Non-pigmented ciliary epithelial cell (primary cell): ENCODE measurements at regions not wholly inside any gene's neighbourhood (a gene's known extent, or its start where the extent isn't known, plus 50 kb on each side); places are given as distances from the start of the nearest gene placed in this dataset.
A peak's percentile ranks its signal among the peaks of the same experiment; 100 is the strongest.
"Not testable (repeated sequence)": the region's sequence is repeated elsewhere in the genome, so short reads cannot be mapped to it uniquely, and the experiment has no call there.

Source experiments
- DNase-seq: peaks from one replicate; pipeline ENCODE4 v3.0.0-alpha.2; 2010; ENCODE audit warnings: low read depth

- no peak for DNase-seq
Observed at GRCh38 chr11:121901886-121902285, 214.1 kb downstream of the BLID start.

- not testable (repeated sequence) for DNase-seq
Observed at GRCh38 chr11:121901417-121901816, 214.6 kb downstream of the BLID start.

GRCh38 chr11:121899520-121899919 is 216.5 kb downstream of the BLID start:
- no peak for DNase-seq

DNA sequence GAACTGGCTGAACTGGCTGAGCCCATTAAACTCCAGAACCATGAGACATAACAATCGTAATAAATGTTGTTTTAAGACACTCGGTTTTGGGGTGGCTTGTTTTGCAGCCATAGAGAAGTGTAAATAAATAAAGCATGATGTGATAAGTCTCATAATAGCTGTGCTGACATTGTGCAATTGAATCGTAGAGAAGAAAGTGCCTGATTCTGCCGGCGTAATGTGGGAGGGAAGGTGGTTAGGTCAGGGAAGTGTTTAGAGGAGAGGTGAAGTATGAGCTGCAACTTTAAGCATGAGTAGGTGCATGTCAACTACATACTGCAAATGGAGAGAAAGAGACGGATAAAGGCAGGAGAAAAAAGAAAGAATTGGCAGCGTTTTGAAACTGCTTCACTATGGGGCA is 217.1 kb downstream of the BLID start:
- DNase-seq = no peak

GRCh38 chr11:121895919-121896318 is 220.1 kb downstream of the BLID start:
- no peak for DNase-seq

GRCh38 chr11:121894581-121894980 is 221.4 kb downstream of the BLID start:
- DNase-seq = no peak

DNA sequence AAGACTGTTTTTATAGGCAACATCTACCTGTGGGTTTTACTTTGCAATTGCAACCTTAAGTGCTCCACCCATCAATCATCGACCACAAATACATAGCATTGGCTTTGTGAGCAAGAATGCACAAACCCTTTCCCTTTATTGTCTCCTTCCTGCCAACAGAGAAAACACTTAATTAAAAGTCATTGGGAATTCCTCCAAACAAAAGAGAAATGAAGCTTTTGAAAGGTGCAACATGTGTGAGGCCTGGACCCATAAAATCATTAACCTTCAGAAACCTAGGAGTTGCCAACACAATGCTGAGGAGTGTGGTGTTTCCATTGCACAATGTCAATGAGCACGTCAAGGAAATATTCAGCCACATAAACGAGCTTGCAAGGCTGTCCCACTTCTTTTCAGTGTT is 223.2 kb downstream of the BLID start:
- no peak for DNase-seq

GRCh38 chr11:121892131-121892681 is 223.8 kb downstream of the BLID start:
- peak; percentile 36 for DNase-seq

DNA sequence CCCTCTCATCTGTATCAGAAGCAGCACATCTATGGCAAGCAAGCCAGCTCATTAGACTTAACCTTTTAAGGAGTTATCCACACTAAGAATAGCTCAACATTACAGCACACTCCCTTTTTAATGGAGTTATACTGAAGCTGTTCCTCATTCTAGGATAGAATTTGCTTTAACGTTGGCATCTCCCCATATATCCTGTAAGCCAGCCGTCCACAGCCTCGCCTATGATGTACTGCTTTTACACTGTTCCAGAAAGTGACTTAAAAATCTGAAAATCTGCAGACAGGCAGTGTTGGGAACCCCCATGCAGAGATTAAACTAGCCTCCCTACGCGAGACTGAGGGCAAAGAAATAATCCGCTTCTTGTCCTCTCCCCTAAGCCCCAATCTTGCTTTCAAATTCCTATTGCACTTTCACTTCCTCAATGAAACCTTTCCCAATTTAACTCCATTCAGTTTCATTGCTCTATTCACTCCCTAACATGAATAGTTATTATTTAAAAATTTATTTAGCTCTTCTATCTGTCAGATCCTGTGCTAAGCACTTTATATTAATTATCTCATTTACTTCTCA is 225.0 kb downstream of the BLID start:
- no peak for DNase-seq

DNA sequence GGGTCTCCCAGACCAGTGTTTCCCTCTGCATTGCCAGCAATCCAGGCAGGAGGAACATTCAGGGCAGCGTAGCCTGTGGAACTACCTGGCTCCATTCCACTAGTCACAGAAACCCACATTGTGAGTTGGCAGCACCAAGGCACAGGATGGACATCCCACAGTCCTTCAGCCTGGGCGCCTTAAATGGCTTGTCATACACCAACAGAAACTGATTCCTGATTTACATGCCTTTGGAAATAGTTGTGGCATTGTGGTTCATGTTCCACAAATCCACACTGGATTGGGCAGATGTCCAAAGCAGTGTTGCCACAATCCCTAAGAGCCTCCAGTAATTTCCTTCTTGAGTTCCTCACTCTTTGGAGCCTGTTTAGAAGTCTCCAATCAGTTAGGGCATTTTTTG is 225.6 kb downstream of the BLID start:
- peak; percentile 78 for DNase-seq

DNA sequence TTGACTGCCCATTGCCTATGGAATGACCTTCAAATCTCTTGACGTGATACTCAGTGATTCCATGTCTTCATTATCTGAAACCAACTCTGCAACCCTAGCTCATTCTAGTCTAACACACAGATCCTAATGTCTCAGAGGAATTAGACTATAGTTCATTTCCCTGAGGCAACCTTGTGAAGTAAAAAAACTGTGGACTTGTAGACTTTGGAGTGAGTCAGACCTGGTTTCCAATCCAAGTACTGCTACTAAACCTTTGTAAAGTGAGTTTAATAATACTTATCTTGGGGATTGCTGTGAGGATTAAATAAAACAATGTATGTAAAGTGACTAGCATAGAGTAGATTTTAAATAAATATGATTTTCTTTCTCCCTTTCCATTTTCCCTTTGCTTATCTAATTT is 226.1 kb downstream of the BLID start:
- peak; percentile 42 for DNase-seq

- DNase-seq = no peak
Observed at GRCh38 chr11:121889186-121889585, 226.8 kb downstream of the BLID start.

DNA sequence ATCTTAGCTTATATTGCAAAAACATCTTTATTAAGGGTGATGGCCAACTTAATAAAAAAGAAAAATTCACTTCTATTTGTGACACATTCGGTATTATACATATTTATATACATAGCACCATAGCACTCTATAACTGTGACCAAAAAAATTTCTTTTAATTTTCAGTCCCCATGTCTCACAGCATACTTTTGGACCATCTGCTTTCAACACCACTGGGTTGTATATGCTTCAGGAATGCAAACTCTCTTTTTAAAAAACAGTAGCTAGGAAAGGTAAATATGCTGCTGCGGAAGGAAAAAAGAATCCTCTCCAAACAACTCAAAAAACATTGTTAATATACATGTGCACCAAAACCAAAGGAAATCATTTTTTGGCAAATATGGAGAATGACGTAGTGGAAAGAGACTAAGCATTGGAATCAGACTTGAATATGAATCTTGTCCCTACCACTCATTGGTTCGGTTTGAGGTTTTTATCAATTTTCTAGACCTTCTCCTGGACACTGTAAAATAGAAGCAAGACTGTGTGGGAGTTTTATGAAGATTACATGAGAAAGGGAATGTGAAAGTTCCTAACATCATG is 227.9 kb downstream of the BLID start:
- DNase-seq = no peak

GRCh38 chr11:121887569-121887968 is 228.4 kb downstream of the BLID start:
- DNase-seq = no peak

- DNase-seq = no peak
Observed at GRCh38 chr11:121886996-121887395, 229.0 kb downstream of the BLID start.

- DNase-seq = no peak
Observed at GRCh38 chr11:121886005-121886734, 229.8 kb downstream of the BLID start.

GRCh38 chr11:121884626-121885025 is 231.4 kb downstream of the BLID start:
- no peak for DNase-seq

- peak; percentile 58 for DNase-seq
Observed at GRCh38 chr11:121881806-121882205, 234.2 kb downstream of the BLID start.

- DNase-seq = no peak
Observed at GRCh38 chr11:121877152-121877551, 238.9 kb downstream of the BLID start.

- no peak for DNase-seq
Observed at GRCh38 chr11:121873766-121874165, 242.2 kb downstream of the BLID start.

GRCh38 chr11:121872356-121872755 is 243.7 kb downstream of the BLID start:
- no peak for DNase-seq

- no peak for DNase-seq
Observed at GRCh38 chr11:121870206-121871045, 245.6 kb downstream of the BLID start.
